ENCODE measurements at regions not wholly inside any gene's neighbourhood (a gene's known extent, or its start where the extent isn't known, plus 50 kb on each side); places are given as distances from the start of the nearest gene placed in this dataset.

GRCh38 chr16:65524997-65525396, 403.1 kb upstream of the CDH11 start:
- DNase-seq = no peak

- no peak for DNase-seq
Observed at GRCh38 chr16:65524231-65524630, 402.4 kb upstream of the CDH11 start.

- no peak for DNase-seq
Observed at GRCh38 chr16:65523283-65523944, 401.6 kb upstream of the CDH11 start.

- no peak for DNase-seq
Observed at GRCh38 chr16:65522412-65522811, 400.5 kb upstream of the CDH11 start.

- DNase-seq = no peak
Observed at GRCh38 chr16:65521633-65522328, 399.9 kb upstream of the CDH11 start.

- no peak for DNase-seq
Observed at GRCh38 chr16:65519402-65519801, 397.5 kb upstream of the CDH11 start.

- DNase-seq = no peak
Observed at GRCh38 chr16:65515193-65515592, 393.3 kb upstream of the CDH11 start.

- DNase-seq = no peak
Observed at GRCh38 chr16:65510850-65511249, 389.0 kb upstream of the CDH11 start.

- no peak for DNase-seq
Observed at GRCh38 chr16:65510241-65510640, 388.4 kb upstream of the CDH11 start.

- no peak for DNase-seq
Observed at GRCh38 chr16:65509172-65509571, 387.3 kb upstream of the CDH11 start.

GRCh38 chr16:65500919-65501318, 379.1 kb upstream of the CDH11 start:
- DNase-seq = no peak

- no peak for DNase-seq
Observed at GRCh38 chr16:65500007-65500406, 378.1 kb upstream of the CDH11 start.

- DNase-seq = no peak
Observed at GRCh38 chr16:65499566-65499965, 377.7 kb upstream of the CDH11 start.

GRCh38 chr16:65497571-65497970, 375.7 kb upstream of the CDH11 start:
- DNase-seq = no peak

GRCh38 chr16:65495106-65495505, 373.2 kb upstream of the CDH11 start:
- no peak for DNase-seq

GRCh38 chr16:65494609-65495008, 372.7 kb upstream of the CDH11 start:
- DNase-seq = no peak

- no peak for DNase-seq
Observed at GRCh38 chr16:65494080-65494479, 372.2 kb upstream of the CDH11 start.

- DNase-seq = no peak
Observed at GRCh38 chr16:65490286-65490685, 368.4 kb upstream of the CDH11 start.

- DNase-seq = no peak
Observed at GRCh38 chr16:65489531-65490023, 367.7 kb upstream of the CDH11 start.

- DNase-seq = no peak
Observed at GRCh38 chr16:65487231-65487630, 365.4 kb upstream of the CDH11 start.

- no peak for DNase-seq
Observed at GRCh38 chr16:65481956-65482355, 360.1 kb upstream of the CDH11 start.

GRCh38 chr16:65480281-65481091, 358.6 kb upstream of the CDH11 start:
- DNase-seq = no peak

- no peak for DNase-seq
Observed at GRCh38 chr16:65476448-65476955, 354.6 kb upstream of the CDH11 start.

GRCh38 chr16:65473699-65474098, 351.8 kb upstream of the CDH11 start:
- DNase-seq = no peak
